ENCODE measurements at regions not wholly inside any gene's neighbourhood (a gene's known extent, or its start where the extent isn't known, plus 50 kb on each side); places are given as distances from the start of the nearest gene placed in this dataset.

DNA sequence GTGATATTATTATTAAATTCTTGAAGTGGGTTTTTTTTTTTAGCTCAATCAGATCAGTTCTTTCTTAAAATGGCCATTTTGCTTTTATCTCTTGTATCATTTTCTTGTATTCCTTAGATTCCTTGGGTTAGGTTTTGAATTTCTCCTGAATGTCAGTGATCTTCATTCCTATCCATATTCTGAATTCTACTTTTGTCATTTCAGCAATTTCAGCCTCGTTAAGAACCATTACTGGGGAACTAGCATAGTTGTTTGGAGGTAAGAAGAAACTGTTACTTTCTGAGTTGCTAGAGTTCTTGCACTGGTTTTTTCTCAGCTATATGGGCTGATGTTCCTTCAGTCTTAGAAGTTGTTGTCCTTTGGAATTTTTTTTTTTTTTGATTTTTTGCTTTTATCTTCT, 293.1 kb downstream of the MAP2K4 start:
- TF ChIP-seq, protein P1, sequence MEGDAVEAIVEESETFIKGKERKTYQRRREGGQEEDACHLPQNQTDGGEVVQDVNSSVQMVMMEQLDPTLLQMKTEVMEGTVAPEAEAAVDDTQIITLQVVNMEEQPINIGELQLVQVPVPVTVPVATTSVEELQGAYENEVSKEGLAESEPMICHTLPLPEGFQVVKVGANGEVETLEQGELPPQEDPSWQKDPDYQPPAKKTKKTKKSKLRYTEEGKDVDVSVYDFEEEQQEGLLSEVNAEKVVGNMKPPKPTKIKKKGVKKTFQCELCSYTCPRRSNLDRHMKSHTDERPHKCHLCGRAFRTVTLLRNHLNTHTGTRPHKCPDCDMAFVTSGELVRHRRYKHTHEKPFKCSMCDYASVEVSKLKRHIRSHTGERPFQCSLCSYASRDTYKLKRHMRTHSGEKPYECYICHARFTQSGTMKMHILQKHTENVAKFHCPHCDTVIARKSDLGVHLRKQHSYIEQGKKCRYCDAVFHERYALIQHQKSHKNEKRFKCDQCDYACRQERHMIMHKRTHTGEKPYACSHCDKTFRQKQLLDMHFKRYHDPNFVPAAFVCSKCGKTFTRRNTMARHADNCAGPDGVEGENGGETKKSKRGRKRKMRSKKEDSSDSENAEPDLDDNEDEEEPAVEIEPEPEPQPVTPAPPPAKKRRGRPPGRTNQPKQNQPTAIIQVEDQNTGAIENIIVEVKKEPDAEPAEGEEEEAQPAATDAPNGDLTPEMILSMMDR (IDR thresholded peaks at IDR 0.05), result no peak
- intact Hi-C loops (cut with DNase I), result no loop called here
- Histone ChIP-seq H3K4me1 (no peaks in the 10 kb centered on the region), H3K4me3 (no peak overlapping the region), H3K27ac (no peak overlapping the region), H3K9me3 (peaks cover 15% of the 10 kb centered on the region), H3K36me3 (no peaks in the 10 kb centered on the region), H3K27me3 (ENCODE audit: low read depth) (no peaks in the 10 kb centered on the region)
- ATAC-seq (no peak), DNase-seq (no peak)

- Histone ChIP-seq H3K9me3 (peaks cover 15% of the 10 kb centered on the region), H3K27me3 (ENCODE audit: low read depth) (no peaks in the 10 kb centered on the region), H3K27ac (no peak overlapping the region), H3K4me1 (no peaks in the 10 kb centered on the region), H3K4me3 (no peak overlapping the region), H3K36me3 (no peaks in the 10 kb centered on the region)
- DNase-seq (no peak), ATAC-seq (no peak)
- TF ChIP-seq, protein P1 (IDR thresholded peaks at IDR 0.05), result no peak
- intact Hi-C loops (cut with DNase I), result no loop called here
These were observed 295.3 kb downstream of the MAP2K4 start for GRCh38 chr17:12316021-12316420.

DNA sequence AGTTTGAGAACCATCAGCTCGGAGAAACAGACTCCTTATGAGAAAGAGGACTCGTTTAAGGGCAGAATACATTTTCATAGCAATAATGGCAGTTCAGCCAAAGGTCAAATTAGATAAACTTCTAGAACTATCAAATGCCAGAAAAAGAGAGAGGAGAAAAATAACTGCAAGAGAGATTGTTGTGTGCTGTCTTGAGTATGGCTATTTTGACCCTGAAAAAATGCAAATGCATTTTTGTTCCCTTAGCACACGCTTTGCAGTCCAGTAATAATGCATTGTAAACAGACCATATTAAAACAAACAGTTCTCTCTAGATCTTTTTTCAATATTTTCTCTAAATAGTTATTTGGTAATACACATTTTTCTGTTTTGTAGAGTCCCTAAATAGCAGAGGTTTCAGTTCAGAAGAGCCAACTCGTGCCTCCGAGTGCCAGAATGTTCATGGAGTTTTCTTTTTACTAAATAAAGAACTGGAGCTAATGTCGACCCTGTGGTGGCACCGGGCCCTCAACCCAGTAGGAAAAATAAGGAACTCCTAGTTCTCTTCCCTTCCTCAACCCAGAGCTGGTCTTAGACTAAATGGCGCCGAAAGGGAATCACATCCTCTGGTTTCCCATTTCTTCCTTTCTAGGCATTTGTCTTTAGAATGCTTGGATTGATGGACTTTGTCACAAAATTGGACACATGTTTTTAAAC, 298.0 kb downstream of the MAP2K4 start:
- ATAC-seq, result no peak
- H3K27ac ChIP-seq, result peak overlapping the region; percentile 39
- H3K9me3 ChIP-seq, result no peaks in the 10 kb centered on the region
- no peak for DNase-seq
- H3K27me3 ChIP-seq (ENCODE audit: low read depth), result no peaks in the 10 kb centered on the region
- no peaks in the 10 kb centered on the region for H3K4me1 ChIP-seq
- intact Hi-C loops (cut with DNase I), result no loop called here
- no peaks in the 10 kb centered on the region for H3K36me3 ChIP-seq
- TF ChIP-seq, protein P1 (IDR thresholded peaks at IDR 0.05), result no peak
- no peak overlapping the region for H3K4me3 ChIP-seq

GRCh38 chr17:12320286-12320685, 299.6 kb downstream of the MAP2K4 start:
- Histone ChIP-seq H3K36me3 (no peaks in the 10 kb centered on the region), H3K27me3 (ENCODE audit: low read depth) (no peaks in the 10 kb centered on the region), H3K27ac (no peak overlapping the region), H3K9me3 (no peaks in the 10 kb centered on the region), H3K4me3 (no peak overlapping the region), H3K4me1 (no peaks in the 10 kb centered on the region)
- no peak for ATAC-seq
- TF ChIP-seq, protein P1 (IDR thresholded peaks at IDR 0.05), result no peak
- DNase-seq, result no peak
- intact Hi-C loops (cut with DNase I), result no loop called here

GRCh38 chr17:12328204-12328603, 307.5 kb downstream of the MAP2K4 start:
- intact Hi-C loops (cut with DNase I), result no loop called here
- no peak for ATAC-seq
- H3K27me3 ChIP-seq (ENCODE audit: low read depth), result no peaks in the 10 kb centered on the region

More at GRCh38 chr17:12328204-12328603, 307.5 kb downstream of the MAP2K4 start:
- peaks cover 19% of the 10 kb centered on the region for H3K9me3 ChIP-seq
- no peaks in the 10 kb centered on the region for H3K36me3 ChIP-seq
- H3K27ac ChIP-seq, result no peak overlapping the region
- no peak overlapping the region for H3K4me3 ChIP-seq
- TF ChIP-seq, protein P1 (IDR thresholded peaks at IDR 0.05), result no peak
- DNase-seq, result no peak
- H3K4me1 ChIP-seq, result no peaks in the 10 kb centered on the region

Measured in lower lobe of right lung (tissue), 2 donors.